PC-9 (cell line): ENCODE measurements at regions not wholly inside any gene's neighbourhood (a gene's known extent, or its start where the extent isn't known, plus 50 kb on each side); places are given as distances from the start of the nearest gene placed in this dataset.
"Not testable (repeated sequence)": the region's sequence is repeated elsewhere in the genome, so short reads cannot be mapped to it uniquely, and the experiment has no call there.

Experiments
- EZH2 ChIP-seq: fragments of 200-600 bp; sonication (generic); IDR thresholded peaks from 2 replicates; pipeline ENCODE4 v1.8.0; 2017; ENCODE audit warnings: antibody characterized with exemption, low read depth
- TF ChIP-seq, protein P1 (sequence below): fragments of 200-600 bp; sonication (generic); conservative IDR thresholded peaks from 2 replicates; pipeline ENCODE4 v1.6.1; 2017; ENCODE audit warnings: mixed run types, antibody characterized with exemption, mild to moderate bottlenecking, moderate library complexity

GRCh38 chr22:25415731-25416130 lies 148.7 kb upstream of the GRK3 start:
- TF ChIP-seq, protein P1, sequence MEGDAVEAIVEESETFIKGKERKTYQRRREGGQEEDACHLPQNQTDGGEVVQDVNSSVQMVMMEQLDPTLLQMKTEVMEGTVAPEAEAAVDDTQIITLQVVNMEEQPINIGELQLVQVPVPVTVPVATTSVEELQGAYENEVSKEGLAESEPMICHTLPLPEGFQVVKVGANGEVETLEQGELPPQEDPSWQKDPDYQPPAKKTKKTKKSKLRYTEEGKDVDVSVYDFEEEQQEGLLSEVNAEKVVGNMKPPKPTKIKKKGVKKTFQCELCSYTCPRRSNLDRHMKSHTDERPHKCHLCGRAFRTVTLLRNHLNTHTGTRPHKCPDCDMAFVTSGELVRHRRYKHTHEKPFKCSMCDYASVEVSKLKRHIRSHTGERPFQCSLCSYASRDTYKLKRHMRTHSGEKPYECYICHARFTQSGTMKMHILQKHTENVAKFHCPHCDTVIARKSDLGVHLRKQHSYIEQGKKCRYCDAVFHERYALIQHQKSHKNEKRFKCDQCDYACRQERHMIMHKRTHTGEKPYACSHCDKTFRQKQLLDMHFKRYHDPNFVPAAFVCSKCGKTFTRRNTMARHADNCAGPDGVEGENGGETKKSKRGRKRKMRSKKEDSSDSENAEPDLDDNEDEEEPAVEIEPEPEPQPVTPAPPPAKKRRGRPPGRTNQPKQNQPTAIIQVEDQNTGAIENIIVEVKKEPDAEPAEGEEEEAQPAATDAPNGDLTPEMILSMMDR, result not testable (repeated sequence)
- TF ChIP-seq EZH2, result not testable (repeated sequence)
